ENCODE measurements at regions not wholly inside any gene's neighbourhood (a gene's known extent, or its start where the extent isn't known, plus 50 kb on each side); places are given as distances from the start of the nearest gene placed in this dataset.

DNA sequence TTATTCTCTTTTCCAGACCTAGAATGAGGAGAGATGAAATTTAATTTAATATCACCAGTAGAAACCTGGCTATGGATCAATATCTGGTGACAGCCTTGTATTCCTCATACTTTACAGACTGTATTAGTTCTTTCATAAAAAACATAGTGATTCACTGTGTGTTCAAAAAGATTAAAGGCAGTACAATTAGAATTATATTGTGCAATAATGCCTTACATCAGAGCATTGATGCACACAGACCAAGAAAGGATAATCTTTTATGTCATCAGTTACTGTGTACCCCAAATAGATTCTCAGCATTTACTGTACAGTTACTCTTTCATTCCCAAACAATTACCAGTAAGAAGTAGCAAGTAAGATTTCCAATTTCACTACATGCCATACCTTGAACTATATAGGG, 260.5 kb upstream of the ANXA10 start:
- Histone ChIP-seq H3K4me1 (ENCODE audit: control insufficient read depth, insufficient read depth, low read length) (no peaks in the 10 kb centered on the region), H3K27me3 (ENCODE audit: control insufficient read depth, insufficient read depth, low read length, poor library complexity, severe bottlenecking) (no peaks in the 10 kb centered on the region), H3K9me3 (ENCODE audit: control insufficient read depth, low read length) (no peaks in the 10 kb centered on the region), H3K36me3 (ENCODE audit: control insufficient read depth, insufficient read depth, low read length) (no peaks in the 10 kb centered on the region), H3K9ac (ENCODE audit: extremely low read depth, low read length, poor library complexity, severe bottlenecking) (no peak overlapping the region), H3K27ac (ENCODE audit: low read depth, low read length) (no peak overlapping the region), H3K4me3 (ENCODE audit: low read length) (no peak overlapping the region)
- DNase-seq: no peak
- no peaks in the 10 kb centered on the region for H3K9me3 Mint-ChIP-seq
- H3K36me3 Mint-ChIP-seq (ENCODE audit: low read depth): no peaks in the 10 kb centered on the region
- H3K27me3 Mint-ChIP-seq (ENCODE audit: insufficient read depth): no peaks in the 10 kb centered on the region
- TF ChIP-seq, protein P1, sequence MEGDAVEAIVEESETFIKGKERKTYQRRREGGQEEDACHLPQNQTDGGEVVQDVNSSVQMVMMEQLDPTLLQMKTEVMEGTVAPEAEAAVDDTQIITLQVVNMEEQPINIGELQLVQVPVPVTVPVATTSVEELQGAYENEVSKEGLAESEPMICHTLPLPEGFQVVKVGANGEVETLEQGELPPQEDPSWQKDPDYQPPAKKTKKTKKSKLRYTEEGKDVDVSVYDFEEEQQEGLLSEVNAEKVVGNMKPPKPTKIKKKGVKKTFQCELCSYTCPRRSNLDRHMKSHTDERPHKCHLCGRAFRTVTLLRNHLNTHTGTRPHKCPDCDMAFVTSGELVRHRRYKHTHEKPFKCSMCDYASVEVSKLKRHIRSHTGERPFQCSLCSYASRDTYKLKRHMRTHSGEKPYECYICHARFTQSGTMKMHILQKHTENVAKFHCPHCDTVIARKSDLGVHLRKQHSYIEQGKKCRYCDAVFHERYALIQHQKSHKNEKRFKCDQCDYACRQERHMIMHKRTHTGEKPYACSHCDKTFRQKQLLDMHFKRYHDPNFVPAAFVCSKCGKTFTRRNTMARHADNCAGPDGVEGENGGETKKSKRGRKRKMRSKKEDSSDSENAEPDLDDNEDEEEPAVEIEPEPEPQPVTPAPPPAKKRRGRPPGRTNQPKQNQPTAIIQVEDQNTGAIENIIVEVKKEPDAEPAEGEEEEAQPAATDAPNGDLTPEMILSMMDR (conservative IDR thresholded peaks at IDR 0.05): no peak
- H3K4me3 Mint-ChIP-seq: no peak overlapping the region
- no peak overlapping the region for H3K27ac Mint-ChIP-seq
- peaks cover 12% of the 10 kb centered on the region for H3K4me1 Mint-ChIP-seq

DNA sequence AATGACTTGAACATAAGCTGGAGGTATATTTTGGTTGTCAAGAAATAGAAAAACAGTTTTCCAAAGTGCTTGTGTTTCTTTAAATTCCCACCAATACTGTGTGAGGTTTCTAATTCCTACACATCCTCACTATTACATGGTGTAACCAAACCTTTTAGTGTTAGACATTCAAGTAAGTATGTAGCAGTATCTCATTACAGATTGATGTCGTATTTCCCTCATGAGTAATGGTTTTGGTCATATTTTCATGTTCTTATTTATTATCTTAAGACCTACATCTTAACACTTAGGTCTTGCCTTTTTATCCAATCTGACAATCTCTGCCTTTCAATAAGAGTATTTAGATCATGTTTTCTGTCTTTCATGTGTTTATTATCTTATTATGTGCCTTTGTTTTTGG, 253.7 kb upstream of the ANXA10 start:
- Histone ChIP-seq H3K4me3 (ENCODE audit: low read length) (no peak overlapping the region), H3K36me3 (ENCODE audit: control insufficient read depth, insufficient read depth, low read length) (no peaks in the 10 kb centered on the region), H3K9me3 (ENCODE audit: control insufficient read depth, low read length) (peaks cover 7% of the 10 kb centered on the region), H3K27me3 (ENCODE audit: control insufficient read depth, insufficient read depth, low read length, poor library complexity, severe bottlenecking) (no peaks in the 10 kb centered on the region), H3K9ac (ENCODE audit: extremely low read depth, low read length, poor library complexity, severe bottlenecking) (no peak overlapping the region), H3K4me1 (ENCODE audit: control insufficient read depth, insufficient read depth, low read length) (no peaks in the 10 kb centered on the region), H3K27ac (ENCODE audit: low read depth, low read length) (no peak overlapping the region)
- WGBS, 2 experiments (ENCODE audit: insufficient coverage in 1 of 2, insufficient read length in 1 of 2): no CpG with 5 or more reads among the region's 1 CpG
- H3K4me1 Mint-ChIP-seq: peaks cover 13% of the 10 kb centered on the region
- no peak overlapping the region for H3K27ac Mint-ChIP-seq
- no peaks in the 10 kb centered on the region for H3K27me3 Mint-ChIP-seq (ENCODE audit: insufficient read depth)
- no peak overlapping the region for H3K4me3 Mint-ChIP-seq
- TF ChIP-seq, protein P1 (conservative IDR thresholded peaks at IDR 0.05): no peak
- no peak for DNase-seq
- no peaks in the 10 kb centered on the region for H3K9me3 Mint-ChIP-seq
- H3K36me3 Mint-ChIP-seq (ENCODE audit: low read depth): no peaks in the 10 kb centered on the region

DNA sequence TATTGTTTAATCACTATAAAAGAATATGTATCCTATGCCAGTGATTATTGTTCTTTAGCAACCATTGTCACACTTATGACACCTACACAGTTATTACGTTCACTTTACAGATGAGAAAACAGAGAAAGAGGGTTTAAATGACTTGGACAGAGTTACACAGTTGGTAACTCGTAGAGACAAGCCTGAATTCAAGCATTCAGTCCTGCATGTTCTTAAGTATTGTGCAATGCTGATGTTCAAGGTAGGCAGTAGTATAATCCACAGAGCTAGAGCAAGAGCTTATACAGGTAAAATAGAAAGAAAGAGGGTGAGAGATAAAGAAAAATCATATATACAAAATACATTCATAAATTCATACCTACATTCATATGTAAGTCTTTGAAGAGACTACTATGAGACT, 249.8 kb upstream of the ANXA10 start:
- Histone ChIP-seq H3K27ac (ENCODE audit: low read depth, low read length) (no peak overlapping the region), H3K4me3 (ENCODE audit: low read length) (no peak overlapping the region), H3K4me1 (ENCODE audit: control insufficient read depth, insufficient read depth, low read length) (no peaks in the 10 kb centered on the region), H3K27me3 (ENCODE audit: control insufficient read depth, insufficient read depth, low read length, poor library complexity, severe bottlenecking) (no peaks in the 10 kb centered on the region), H3K9ac (ENCODE audit: extremely low read depth, low read length, poor library complexity, severe bottlenecking) (no peak overlapping the region), H3K9me3 (ENCODE audit: control insufficient read depth, low read length) (peaks cover 7% of the 10 kb centered on the region), H3K36me3 (ENCODE audit: control insufficient read depth, insufficient read depth, low read length) (no peaks in the 10 kb centered on the region)
- DNase-seq: no peak
- no peak overlapping the region for H3K27ac Mint-ChIP-seq
- no peaks in the 10 kb centered on the region for H3K9me3 Mint-ChIP-seq
- no peaks in the 10 kb centered on the region for H3K4me1 Mint-ChIP-seq
- H3K27me3 Mint-ChIP-seq (ENCODE audit: insufficient read depth): no peaks in the 10 kb centered on the region
- 96 to 100% methylated on average over 2 of the region's 2 CpGs for WGBS, 2 experiments (ENCODE audit: insufficient coverage in 1 of 2, insufficient read length in 1 of 2)
- TF ChIP-seq, protein P1 (conservative IDR thresholded peaks at IDR 0.05): no peak
- H3K4me3 Mint-ChIP-seq: no peak overlapping the region
- no peaks in the 10 kb centered on the region for H3K36me3 Mint-ChIP-seq (ENCODE audit: low read depth)

Measured in endodermal cell (in vitro differentiated cells).